Choroid plexus epithelial cell (primary cell): ENCODE measurements at regions not wholly inside any gene's neighbourhood (a gene's known extent, or its start where the extent isn't known, plus 50 kb on each side); places are given as distances from the start of the nearest gene placed in this dataset.

Source experiments
- DNase-seq: peaks from one replicate; pipeline ENCODE4 v3.0.0-alpha.2; 2010; ENCODE audit warnings: low read depth
- H3K4me3 ChIP-seq: 2 replicates; pipeline ENCODE4 v1.5.1; 2011; ENCODE audit warnings: low read depth, mild to moderate bottlenecking, control low read depth, low read length, moderate library complexity
- TF ChIP-seq, protein P1 (sequence below): conservative IDR thresholded peaks from 2 replicates; pipeline ENCODE4 v1.5.1; 2011; ENCODE audit warnings: low read depth, mild to moderate bottlenecking, control low read depth, inconsistent platforms, low read length, moderate library complexity

DNA sequence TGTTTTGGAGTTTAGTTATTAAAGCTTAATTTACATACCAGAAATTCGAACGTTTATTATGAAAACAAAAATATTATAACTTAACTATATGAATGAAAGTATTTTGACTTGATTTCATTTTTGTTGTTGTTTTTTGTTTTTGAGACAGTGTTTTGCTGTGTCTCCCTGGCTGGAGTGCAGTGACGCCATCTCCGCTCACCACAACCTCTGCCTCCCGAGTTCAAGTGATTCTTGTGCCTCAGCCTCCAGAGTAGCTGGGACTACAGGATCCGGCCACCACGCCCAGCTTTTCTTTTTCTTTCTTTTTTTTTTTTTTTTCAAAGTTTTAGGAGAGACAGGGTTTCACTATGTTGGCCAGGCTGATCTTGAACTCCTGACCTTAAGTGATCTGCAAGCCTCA, 392.6 kb downstream of the PCDH17 start:
- TF ChIP-seq, protein P1, sequence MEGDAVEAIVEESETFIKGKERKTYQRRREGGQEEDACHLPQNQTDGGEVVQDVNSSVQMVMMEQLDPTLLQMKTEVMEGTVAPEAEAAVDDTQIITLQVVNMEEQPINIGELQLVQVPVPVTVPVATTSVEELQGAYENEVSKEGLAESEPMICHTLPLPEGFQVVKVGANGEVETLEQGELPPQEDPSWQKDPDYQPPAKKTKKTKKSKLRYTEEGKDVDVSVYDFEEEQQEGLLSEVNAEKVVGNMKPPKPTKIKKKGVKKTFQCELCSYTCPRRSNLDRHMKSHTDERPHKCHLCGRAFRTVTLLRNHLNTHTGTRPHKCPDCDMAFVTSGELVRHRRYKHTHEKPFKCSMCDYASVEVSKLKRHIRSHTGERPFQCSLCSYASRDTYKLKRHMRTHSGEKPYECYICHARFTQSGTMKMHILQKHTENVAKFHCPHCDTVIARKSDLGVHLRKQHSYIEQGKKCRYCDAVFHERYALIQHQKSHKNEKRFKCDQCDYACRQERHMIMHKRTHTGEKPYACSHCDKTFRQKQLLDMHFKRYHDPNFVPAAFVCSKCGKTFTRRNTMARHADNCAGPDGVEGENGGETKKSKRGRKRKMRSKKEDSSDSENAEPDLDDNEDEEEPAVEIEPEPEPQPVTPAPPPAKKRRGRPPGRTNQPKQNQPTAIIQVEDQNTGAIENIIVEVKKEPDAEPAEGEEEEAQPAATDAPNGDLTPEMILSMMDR = no peak
- DNase-seq = no peak
- no peak overlapping the region for H3K4me3 ChIP-seq

DNA sequence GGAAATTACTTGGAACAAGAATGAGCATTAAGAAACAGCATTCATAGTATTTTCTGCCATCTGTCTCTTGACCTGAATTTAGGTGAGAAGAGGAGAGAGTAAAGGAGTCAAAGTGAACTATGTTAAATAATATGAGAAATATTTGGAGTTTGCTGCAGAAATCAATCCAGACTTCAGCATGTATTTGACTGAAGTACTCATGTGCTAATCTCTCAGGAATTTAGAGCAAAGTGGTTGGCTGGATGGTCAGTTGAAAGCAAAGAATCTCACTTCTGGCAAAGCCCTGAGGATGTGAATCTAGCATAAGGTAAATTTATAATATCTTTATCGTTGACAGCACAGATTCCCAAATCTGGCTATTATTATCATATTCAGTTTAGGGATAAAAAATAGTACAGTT, 394.3 kb downstream of the PCDH17 start:
- DNase-seq = peak; percentile 1
- TF ChIP-seq, protein P1 = no peak
- no peak overlapping the region for H3K4me3 ChIP-seq

DNA sequence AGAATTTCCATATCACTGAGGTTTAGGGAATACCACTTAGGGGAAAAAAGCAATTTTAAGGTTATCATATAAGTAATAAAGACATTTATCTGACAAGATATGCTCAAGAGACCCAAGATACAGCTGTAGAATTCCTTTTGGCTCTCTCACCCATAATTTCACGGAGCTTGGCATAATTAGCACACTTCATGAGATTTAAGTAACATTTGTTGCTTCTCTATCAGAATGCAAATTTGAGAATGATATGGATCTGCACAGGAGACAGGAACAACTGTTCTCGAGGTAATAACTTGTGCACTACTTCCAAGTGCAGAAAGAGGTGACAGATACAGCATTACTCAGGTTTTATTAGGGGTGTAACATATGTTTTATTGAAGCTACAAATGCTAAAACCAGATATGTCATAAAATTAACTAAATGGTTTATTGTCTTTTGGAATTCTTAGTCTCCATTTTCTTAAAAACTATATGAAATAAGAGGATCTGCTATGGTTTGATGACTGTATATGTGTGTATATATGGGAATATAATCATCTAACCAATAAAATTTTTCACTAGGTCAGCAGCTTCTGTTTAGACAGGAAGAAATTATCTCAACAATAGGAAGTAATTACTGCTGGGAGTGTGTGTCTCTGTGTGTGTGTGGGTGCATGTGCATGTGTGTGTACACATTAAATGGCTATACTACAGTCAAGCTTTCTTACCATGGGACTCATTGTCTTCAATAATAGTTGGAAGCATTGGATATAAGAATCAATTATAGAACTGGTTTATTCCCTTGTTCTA, 401.3 kb downstream of the PCDH17 start:
- DNase-seq = no peak
- TF ChIP-seq, protein P1 = no peak
- H3K4me3 ChIP-seq = no peak overlapping the region

DNA sequence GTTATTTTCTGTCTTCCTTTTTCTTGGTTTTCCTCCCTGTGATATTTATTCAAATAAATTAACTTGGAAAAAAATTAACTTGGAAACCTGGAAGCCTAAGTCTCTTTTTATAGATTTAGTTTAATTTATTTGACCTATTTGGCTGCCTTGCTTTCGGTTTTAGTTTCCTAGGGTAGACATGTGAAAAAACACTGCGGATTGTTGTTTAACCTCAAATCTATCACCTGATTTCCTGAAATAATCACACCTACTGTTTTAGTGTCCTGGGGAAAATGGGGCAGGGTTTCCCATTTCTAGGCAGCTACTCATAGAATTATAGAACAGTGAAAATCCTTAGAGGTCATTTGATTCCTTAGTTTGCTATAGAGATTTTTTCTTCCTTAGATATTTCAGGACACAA, 412.4 kb downstream of the PCDH17 start:
- H3K4me3 ChIP-seq = no peak overlapping the region
- TF ChIP-seq, protein P1 = no peak
- no peak for DNase-seq

DNA sequence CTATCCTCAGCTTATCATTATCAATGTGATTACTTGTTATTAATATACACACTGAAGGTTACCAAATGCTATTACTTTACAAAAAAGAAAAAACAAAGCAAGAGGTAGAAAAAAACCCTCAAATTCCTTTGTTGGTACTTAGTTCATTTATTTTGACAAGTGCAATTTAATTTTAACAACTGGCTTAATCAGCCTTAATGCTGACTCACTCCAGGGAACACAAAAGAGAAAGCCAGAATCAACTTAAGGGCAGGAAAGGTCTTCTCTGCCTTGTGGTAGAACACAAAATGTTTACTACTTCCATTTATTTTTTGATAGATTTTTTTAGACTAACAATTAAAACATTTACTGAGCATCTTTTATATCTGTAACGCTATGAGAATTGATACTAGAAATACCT, 417.1 kb downstream of the PCDH17 start:
- TF ChIP-seq, protein P1 = no peak
- DNase-seq = no peak
- no peak overlapping the region for H3K4me3 ChIP-seq

DNA sequence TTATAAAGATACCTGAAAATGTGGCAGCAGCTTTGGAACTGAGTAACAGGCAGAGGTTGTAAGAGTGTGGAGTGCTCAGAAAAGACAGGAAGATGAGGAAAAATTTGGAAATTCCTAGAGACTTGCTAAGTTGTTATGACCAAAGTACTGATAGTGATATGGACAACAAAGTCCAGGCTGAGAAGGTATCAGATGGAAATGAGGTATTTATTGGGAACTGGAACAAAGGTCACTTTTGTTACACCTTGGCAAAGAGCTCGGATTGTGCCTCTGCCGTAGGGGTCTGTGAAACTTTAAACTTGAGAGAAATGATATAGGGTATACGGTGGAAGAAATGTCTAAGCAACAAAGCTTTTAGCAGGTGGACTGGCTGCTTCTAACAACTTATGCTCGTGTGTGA, 419.9 kb downstream of the PCDH17 start:
- TF ChIP-seq, protein P1 = no peak
- no peak for DNase-seq
- no peak overlapping the region for H3K4me3 ChIP-seq

DNA sequence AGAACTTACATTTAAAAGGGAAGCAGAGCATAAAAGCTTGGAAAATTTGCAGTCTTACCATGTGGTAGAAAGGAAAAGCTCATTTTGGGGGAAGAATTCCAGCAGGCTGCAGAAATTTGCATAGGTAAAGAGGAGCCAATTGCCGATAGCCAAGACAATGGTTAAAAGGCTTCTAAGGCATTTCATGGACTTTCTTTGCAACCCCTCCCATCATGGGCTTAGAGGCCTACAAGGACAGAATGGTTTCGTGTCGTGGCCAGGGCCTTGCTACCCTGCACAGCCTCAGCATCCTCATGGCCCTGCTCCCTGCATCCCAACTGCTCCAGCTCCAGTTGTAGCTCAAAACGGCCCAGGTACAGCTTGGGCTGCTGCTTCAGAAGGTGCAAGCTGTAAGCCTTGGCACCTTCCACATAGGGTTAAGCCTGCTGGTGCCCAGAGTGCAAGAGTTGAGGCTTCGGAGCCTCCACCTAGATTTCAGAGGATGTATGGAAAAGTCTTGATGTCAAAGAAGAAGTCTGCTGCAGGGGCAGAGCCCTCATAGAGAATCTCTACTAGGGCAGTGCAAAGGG, 420.3 kb downstream of the PCDH17 start:
- DNase-seq = no peak
- TF ChIP-seq, protein P1 = no peak
- no peak overlapping the region for H3K4me3 ChIP-seq
